ENCODE measurements at regions not wholly inside any gene's neighbourhood (a gene's known extent, or its start where the extent isn't known, plus 50 kb on each side); places are given as distances from the start of the nearest gene placed in this dataset.
"Not testable (repeated sequence)": the region's sequence is repeated elsewhere in the genome, so short reads cannot be mapped to it uniquely, and the experiment has no call there.

GRCh38 chr4:33931026-33931425 lies 2313.3 kb downstream of the ARAP2 start:
- no peak overlapping the region for H3K4me3 ChIP-seq (ENCODE audit: low read length)
- Mint-ChIP-seq H3K4me3 (no peak overlapping the region), H3K4me1 (no peaks in the 10 kb centered on the region), H3K9me3 (peaks cover 14 to 15% of the 10 kb centered on the region in 2 donors), H3K36me3 (no peaks in the 10 kb centered on the region), H3K27me3 (ENCODE audit: low read depth in 2 of 2) (no peaks in the 10 kb centered on the region), H3K27ac (no peak overlapping the region)
- no peak for TF ChIP-seq CTCF (IDR thresholded peaks at IDR 0.05)
- no peaks in the 10 kb centered on the region for H3K27me3 ChIP-seq (ENCODE audit: control insufficient read depth, insufficient read depth, low read length)
- no peaks in the 10 kb centered on the region for H3K4me1 ChIP-seq (ENCODE audit: control insufficient read depth, insufficient read depth, low read length)
- ATAC-seq, result no peak
- DNase-seq, result no peak
- WGBS (ENCODE audit: insufficient coverage), result 80% methylated on average over 1 of the region's 2 CpGs
- no peaks in the 10 kb centered on the region for H3K36me3 ChIP-seq (ENCODE audit: control insufficient read depth, insufficient read depth, low read length)
- H3K9me3 ChIP-seq (ENCODE audit: control insufficient read depth, insufficient read depth, low read length), result no peaks in the 10 kb centered on the region
- no peak overlapping the region for H3K27ac ChIP-seq (ENCODE audit: low read length)
- intact Hi-C loops (cut with micrococcal nuclease), result no loop called here

GRCh38 chr4:33940281-33940680 lies 2304.0 kb downstream of the ARAP2 start:
- intact Hi-C loops (cut with micrococcal nuclease), result no loop called here
- no peaks in the 10 kb centered on the region for H3K36me3 Mint-ChIP-seq
- no peak for ATAC-seq

GRCh38 chr4:33941854-33942253 lies 2302.5 kb downstream of the ARAP2 start:
- intact Hi-C loops (cut with micrococcal nuclease), result no loop called here
- Histone ChIP-seq H3K27me3 (ENCODE audit: control insufficient read depth, insufficient read depth, low read length) (no peaks in the 10 kb centered on the region), H3K27ac (ENCODE audit: low read length) (no peak overlapping the region), H3K36me3 (ENCODE audit: control insufficient read depth, insufficient read depth, low read length) (no peaks in the 10 kb centered on the region), H3K4me1 (ENCODE audit: control insufficient read depth, insufficient read depth, low read length) (no peaks in the 10 kb centered on the region), H3K9me3 (ENCODE audit: control insufficient read depth, insufficient read depth, low read length) (no peaks in the 10 kb centered on the region), H3K4me3 (ENCODE audit: low read length) (no peak overlapping the region)
- Mint-ChIP-seq H3K4me1 (no peaks in the 10 kb centered on the region), H3K9me3 (peaks cover 9 to 19% of the 10 kb centered on the region in 2 donors), H3K36me3 (no peaks in the 10 kb centered on the region), H3K27ac (no peak overlapping the region), H3K4me3 (no peak overlapping the region), H3K27me3 (ENCODE audit: low read depth in 2 of 2) (no peaks in the 10 kb centered on the region)
- WGBS (ENCODE audit: insufficient coverage), result no CpG with 5 or more reads among the region's 1 CpG
- no peak for TF ChIP-seq CTCF (IDR thresholded peaks at IDR 0.05)
- no peak for DNase-seq
- ATAC-seq, result no peak

More at GRCh38 chr4:33940281-33940680, 2304.0 kb downstream of the ARAP2 start:
- Histone ChIP-seq H3K9me3 (ENCODE audit: control insufficient read depth, insufficient read depth, low read length) (no peaks in the 10 kb centered on the region), H3K4me1 (ENCODE audit: control insufficient read depth, insufficient read depth, low read length) (no peaks in the 10 kb centered on the region), H3K27ac (ENCODE audit: low read length) (no peak overlapping the region), H3K36me3 (ENCODE audit: control insufficient read depth, insufficient read depth, low read length) (no peaks in the 10 kb centered on the region), H3K4me3 (ENCODE audit: low read length) (no peak overlapping the region), H3K27me3 (ENCODE audit: control insufficient read depth, insufficient read depth, low read length) (no peaks in the 10 kb centered on the region)
- DNase-seq, result no peak
- Mint-ChIP-seq H3K27ac (no peak overlapping the region), H3K4me3 (no peak overlapping the region), H3K27me3 (ENCODE audit: low read depth in 2 of 2) (no peaks in the 10 kb centered on the region), H3K4me1 (no peaks in the 10 kb centered on the region), H3K9me3 (peaks cover 9 to 19% of the 10 kb centered on the region in 2 donors)
- no peak for TF ChIP-seq CTCF (IDR thresholded peaks at IDR 0.05)

GRCh38 chr4:33948921-33949320 lies 2295.4 kb downstream of the ARAP2 start:
- H3K9me3 ChIP-seq (ENCODE audit: control insufficient read depth, insufficient read depth, low read length), result no peaks in the 10 kb centered on the region
- TF ChIP-seq CTCF (IDR thresholded peaks at IDR 0.05), result no peak
- Mint-ChIP-seq H3K36me3 (no peaks in the 10 kb centered on the region), H3K27ac (no peak overlapping the region), H3K27me3 (ENCODE audit: low read depth in 2 of 2) (no peaks in the 10 kb centered on the region), H3K4me1 (no peaks in the 10 kb centered on the region), H3K9me3 (peaks cover 11 to 13% of the 10 kb centered on the region in 2 donors), H3K4me3 (no peak overlapping the region)
- intact Hi-C loops (cut with micrococcal nuclease), result no loop called here
- no peaks in the 10 kb centered on the region for H3K4me1 ChIP-seq (ENCODE audit: control insufficient read depth, insufficient read depth, low read length)
- no peak overlapping the region for H3K4me3 ChIP-seq (ENCODE audit: low read length)
- no peak overlapping the region for H3K27ac ChIP-seq (ENCODE audit: low read length)
- no peak for DNase-seq
- no peak for ATAC-seq
- H3K36me3 ChIP-seq (ENCODE audit: control insufficient read depth, insufficient read depth, low read length), result no peaks in the 10 kb centered on the region
- H3K27me3 ChIP-seq (ENCODE audit: control insufficient read depth, insufficient read depth, low read length), result no peaks in the 10 kb centered on the region

GRCh38 chr4:33953848-33954247 lies 2290.5 kb downstream of the ARAP2 start:
- ATAC-seq; H3K27ac ChIP-seq (ENCODE audit: low read length); H3K4me3 Mint-ChIP-seq; H3K4me1 ChIP-seq (ENCODE audit: control insufficient read depth, insufficient read depth, low read length); intact Hi-C loops (cut with micrococcal nuclease); H3K27me3 Mint-ChIP-seq (ENCODE audit: low read depth in 2 of 2); H3K9me3 ChIP-seq (ENCODE audit: control insufficient read depth, insufficient read depth, low read length); H3K4me1 Mint-ChIP-seq; H3K27ac Mint-ChIP-seq; DNase-seq; H3K36me3 ChIP-seq (ENCODE audit: control insufficient read depth, insufficient read depth, low read length); H3K27me3 ChIP-seq (ENCODE audit: control insufficient read depth, insufficient read depth, low read length); H3K4me3 ChIP-seq (ENCODE audit: low read length): not testable (repeated sequence)
- H3K9me3 Mint-ChIP-seq, result peaks cover 11 to 14% of the 10 kb centered on the region in 2 donors
- H3K36me3 Mint-ChIP-seq, result peaks cover 12% of the 10 kb centered on the region
- 100% methylated on average over 4 of the region's 4 CpGs for WGBS (ENCODE audit: insufficient coverage)

Data from natural killer cell (primary cell).